NCI-H345 (cell line): ENCODE measurements at regions not wholly inside any gene's neighbourhood (a gene's known extent, or its start where the extent isn't known, plus 50 kb on each side); places are given as distances from the start of the nearest gene placed in this dataset.

Experiments used
- DNase-seq: peaks from one replicate; lab custom pipeline; 2025; lab: John Stamatoyannopoulos, UW

- DNase-seq: no peak
Measured at GRCh38 chr6:95243053-95243452, 334.3 kb upstream of the MANEA start.

GRCh38 chr6:95244751-95245150 lies 332.6 kb upstream of the MANEA start:
- no peak for DNase-seq

DNA sequence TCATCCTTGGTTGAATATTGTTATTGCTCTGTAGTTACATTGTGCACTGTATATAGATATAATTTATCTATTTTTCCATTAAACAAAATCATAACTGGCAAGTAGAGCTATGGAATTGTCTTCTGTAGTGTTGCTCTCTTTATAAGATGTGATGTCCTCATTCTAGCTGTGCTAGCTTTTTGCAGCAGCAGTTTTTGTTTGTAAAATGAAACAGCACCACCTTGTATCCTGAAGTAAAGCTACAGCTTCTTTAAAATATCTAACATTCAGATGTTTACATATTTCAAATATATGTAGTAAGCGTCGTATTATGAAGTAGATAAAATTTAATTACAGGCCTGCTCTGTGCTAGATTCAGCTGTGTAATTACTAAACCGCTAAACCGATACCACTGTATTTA lies 328.8 kb upstream of the MANEA start:
- DNase-seq: no peak

GRCh38 chr6:95249175-95249574 lies 328.2 kb upstream of the MANEA start:
- DNase-seq: no peak

GRCh38 chr6:95249661-95250060 lies 327.7 kb upstream of the MANEA start:
- DNase-seq: no peak

GRCh38 chr6:95263840-95264239 lies 313.5 kb upstream of the MANEA start:
- no peak for DNase-seq

- no peak for DNase-seq
Measured at GRCh38 chr6:95266537-95267258, 310.6 kb upstream of the MANEA start.

- no peak for DNase-seq
Measured at GRCh38 chr6:95274686-95275235, 302.6 kb upstream of the MANEA start.

DNA sequence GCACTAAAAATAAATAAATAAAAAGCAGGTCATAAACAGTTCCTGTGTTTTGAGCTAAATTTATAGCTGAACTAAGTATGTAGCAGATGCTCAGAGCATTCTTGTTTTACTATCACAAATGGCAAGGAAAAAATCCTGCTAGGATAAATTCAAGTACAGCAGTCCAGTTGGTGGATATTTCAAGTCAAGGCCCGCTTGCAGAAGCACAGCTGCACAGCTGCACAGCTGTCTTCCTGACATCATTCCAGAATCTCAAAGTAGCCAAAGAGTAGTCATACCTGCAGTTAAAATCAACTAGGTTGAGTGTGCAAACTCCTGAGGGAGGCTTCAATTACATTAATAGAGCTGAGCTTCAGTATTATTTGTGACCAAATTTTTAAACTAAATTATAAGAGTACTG lies 297.7 kb upstream of the MANEA start:
- DNase-seq: no peak

DNA sequence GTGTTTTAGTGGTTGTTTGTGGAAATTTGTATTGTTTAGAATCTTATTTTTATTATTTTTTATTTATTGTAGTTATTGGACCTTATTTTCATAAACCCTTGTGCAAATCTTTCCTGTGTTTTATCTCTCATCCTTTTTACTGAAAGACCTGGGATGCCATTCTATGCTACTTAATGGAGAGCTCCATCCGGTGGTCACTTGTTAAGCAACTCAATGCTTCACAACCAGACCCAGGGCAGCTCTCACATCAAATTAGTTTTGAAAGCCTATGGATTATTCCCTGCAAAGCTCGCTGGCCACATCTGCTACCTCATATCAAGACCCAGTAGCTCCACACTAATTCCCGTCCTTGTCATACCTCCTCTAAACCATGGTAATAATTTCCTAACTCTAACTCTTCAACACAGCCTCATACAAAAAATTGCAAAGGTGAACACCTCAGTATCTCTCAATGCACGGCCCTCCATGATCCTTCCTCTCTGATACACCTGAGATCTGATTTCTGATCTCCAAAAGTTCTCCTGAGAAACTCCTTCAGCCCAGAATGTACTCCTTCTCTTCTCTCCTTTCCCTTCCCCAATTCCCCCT lies 296.6 kb upstream of the MANEA start:
- DNase-seq: peak; percentile 29

GRCh38 chr6:95285881-95286280 lies 291.5 kb upstream of the MANEA start:
- DNase-seq: no peak

DNA sequence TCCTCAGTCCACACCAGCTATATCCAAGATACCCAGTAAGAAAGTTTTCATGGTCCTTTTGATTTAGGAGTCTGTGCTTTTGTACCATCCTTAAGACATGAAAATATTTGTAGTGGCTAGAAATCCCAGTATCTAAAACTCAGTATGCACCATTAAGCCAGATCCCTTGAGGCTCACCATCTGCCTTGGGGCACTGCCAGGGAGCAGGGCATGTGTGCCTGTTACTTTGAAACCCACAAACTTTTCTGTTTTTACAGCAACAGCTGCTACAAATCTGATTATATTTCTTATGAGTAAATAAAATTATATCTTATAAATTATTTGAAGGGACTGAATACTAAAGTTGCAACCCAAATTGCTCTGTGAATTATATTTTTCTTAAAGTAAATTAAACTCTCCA lies 290.5 kb upstream of the MANEA start:
- DNase-seq: no peak

GRCh38 chr6:95288251-95288650 lies 289.1 kb upstream of the MANEA start:
- no peak for DNase-seq

DNA sequence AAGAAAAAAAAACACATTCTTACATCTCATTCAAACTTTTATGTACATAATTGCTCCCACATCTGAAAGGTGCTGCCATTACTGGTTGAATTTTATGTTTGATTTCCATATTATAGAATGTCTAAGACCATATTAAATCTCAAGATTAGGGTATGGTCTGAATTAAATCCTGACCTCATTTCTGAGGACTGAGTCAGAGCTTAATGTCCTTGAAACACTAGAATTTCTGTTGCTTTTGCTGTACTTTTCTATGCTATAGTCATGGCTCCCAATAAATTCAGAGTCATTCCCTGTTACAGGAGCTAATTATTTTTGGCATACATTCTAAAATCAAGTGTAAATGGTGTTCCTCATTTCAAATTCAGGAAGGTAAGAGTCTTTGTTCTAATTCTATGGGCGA lies 285.3 kb upstream of the MANEA start:
- DNase-seq: no peak

- DNase-seq: no peak
Measured at GRCh38 chr6:95293257-95293656, 284.1 kb upstream of the MANEA start.

DNA sequence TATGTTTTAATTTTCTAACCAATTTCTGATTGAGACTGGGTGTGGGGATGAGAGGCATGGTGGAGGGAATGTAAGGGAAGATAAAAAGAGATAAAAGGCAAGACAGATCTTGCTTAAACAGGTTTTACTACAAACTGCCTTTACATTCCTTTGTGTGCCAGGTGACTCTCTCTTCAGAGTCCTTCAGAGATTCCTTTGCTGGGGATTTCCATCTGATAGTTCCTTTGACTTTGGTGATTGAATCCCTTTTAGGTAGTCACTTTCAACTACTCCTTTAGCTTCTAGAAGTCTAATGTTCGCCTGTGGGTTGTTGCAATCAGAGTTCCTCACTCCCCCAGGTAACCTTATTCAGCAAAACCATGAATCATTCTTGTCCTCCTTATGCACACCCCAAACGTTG lies 283.3 kb upstream of the MANEA start:
- DNase-seq: no peak

DNA sequence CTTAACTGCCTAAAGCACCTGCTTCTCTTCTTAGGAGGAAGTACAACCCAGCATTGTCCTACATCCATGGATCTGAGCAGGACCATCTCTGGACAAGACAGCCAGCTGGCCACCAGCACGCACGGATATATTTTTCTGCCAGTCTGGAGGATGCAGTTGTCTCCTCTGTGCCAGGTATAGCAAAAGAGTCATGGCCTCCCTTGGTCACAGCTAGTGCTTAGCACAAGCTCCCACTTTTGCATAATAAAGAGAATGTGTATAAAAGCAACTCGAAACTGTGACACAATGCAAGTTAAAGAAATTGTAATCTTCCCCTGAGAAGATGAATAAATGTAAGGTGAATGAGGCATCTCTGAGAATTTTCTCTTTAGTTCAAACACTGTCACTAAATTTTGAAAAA lies 267.8 kb upstream of the MANEA start:
- no peak for DNase-seq

DNA sequence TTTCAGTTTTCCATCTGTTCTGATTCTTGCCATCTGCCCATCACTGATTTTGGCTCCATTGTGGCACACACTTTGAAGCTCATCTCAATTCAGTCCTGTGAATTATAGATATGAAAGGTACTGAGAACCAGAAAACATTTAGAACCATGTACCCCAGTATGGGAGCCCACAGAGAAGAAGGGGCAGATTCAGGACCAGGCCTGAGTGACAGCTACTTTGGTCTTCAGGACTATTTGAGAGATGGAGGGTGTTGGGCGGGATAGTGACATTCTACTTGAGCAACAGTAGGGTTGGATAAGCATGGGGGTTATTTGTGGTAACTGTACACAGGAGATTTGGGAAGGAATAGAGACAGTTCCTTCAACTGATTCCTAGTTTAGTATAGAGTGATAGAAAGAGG lies 259.2 kb upstream of the MANEA start:
- no peak for DNase-seq

GRCh38 chr6:95321126-95321525 lies 256.2 kb upstream of the MANEA start:
- DNase-seq: no peak

DNA sequence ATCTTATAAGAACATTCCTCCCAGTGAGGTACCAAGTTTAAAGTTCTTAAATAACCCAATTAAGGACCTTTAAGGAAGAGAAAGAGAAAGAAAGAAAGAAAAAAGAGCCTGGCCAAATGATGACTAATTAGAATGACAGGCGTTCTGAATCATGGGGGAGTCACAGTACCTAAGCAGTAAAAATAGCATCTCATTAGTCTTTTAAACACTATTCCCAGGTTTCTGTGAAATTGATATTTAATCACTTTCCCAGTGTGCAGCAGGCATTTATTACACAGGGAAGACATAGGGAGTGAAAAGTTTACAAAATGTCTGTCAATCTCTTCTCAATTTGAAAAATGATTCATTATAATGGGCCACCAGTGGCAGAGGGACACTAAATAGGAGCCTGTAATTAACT lies 251.4 kb upstream of the MANEA start:
- DNase-seq: no peak

GRCh38 chr6:95328231-95328630 lies 249.1 kb upstream of the MANEA start:
- DNase-seq: no peak

- DNase-seq: no peak
Measured at GRCh38 chr6:95352064-95352795, 225.1 kb upstream of the MANEA start.

DNA sequence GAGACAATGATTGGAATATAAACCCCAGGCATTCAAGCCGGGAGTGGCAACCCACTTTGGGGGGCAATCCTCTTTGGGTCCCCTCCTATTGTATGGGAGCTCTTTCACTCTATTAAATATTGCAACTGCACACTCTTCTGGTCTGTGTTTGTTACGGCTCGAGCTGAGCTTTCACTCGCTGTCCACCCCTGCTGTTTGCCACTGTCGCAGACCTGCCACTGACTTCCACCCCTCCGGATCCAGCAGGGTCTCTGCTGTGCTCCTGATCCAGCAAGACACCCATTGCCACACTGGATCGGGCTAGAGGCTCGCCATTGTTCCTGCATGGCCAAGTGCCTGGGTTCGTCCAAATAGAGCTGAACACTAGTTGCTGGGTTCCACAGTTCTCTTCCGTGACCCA lies 222.8 kb upstream of the MANEA start:
- no peak for DNase-seq
